HEK293 (cell line): ENCODE measurements at regions not wholly inside any gene's neighbourhood (a gene's known extent, or its start where the extent isn't known, plus 50 kb on each side); places are given as distances from the start of the nearest gene placed in this dataset.

Experiments used
- CTCF ChIA-PET: fragments of 350-600 bp; formaldehyde crosslinking; extraction: SDS; loops from one replicate; lab custom pipeline; 2021; ENCODE audit warnings: antibody characterized with exemption; lab: Yijun Ruan, JAX
- POLR2A ChIA-PET: fragments of 300-600 bp; formaldehyde crosslinking; extraction: SDS; loops from one replicate; lab custom pipeline; 2020; ENCODE audit warnings: antibody characterized with exemption, inconsistent platforms; lab: Yijun Ruan, JAX
- H3K27ac ChIP-seq: fragments of 200-500 bp; sonication (Bioruptor generic); 2 replicates; pipeline ENCODE4 v1.5.1; 2014; ENCODE audit warnings: low read depth, low read length, control low read depth, inconsistent platforms; ENCODE audit errors: extremely low read depth
- H3K36me3 ChIP-seq, 2 experiments: fragments of 200-500 bp in 1 of 2; sonication (Bioruptor generic) in 1 of 2; 1 replicate in 1 of 2; 2 replicates in 1 of 2; pipeline ENCODE4 v1.5.1; 2014 to 2017; ENCODE audit warnings: inconsistent platforms in 2 of 2, low read length in 2 of 2; ENCODE audit not compliant: control insufficient read depth in 2 of 2, insufficient read depth in 1 of 2
- H3K4me1 ChIP-seq: fragments of 200-500 bp; sonication (Bioruptor generic); 2 replicates; pipeline ENCODE4 v1.5.1; 2014; ENCODE audit warnings: mild to moderate bottlenecking, low read length, inconsistent platforms; ENCODE audit not compliant: control insufficient read depth, insufficient read depth
- H3K4me3 ChIP-seq: 2 replicates; pipeline ENCODE4 v1.5.1; 2011; ENCODE audit warnings: low read depth, mild to moderate bottlenecking, control low read depth, low read length, moderate library complexity
- H3K9me3 ChIP-seq: fragments of 200-500 bp; sonication (Bioruptor generic); 2 replicates; pipeline ENCODE4 v1.5.1; 2014; ENCODE audit warnings: low read depth, low read length, inconsistent platforms; ENCODE audit not compliant: control insufficient read depth, insufficient read depth
- MZF1 ChIP-seq: fragments of 450-650 bp; formaldehyde crosslinking; IDR thresholded peaks from 2 replicates; pipeline ENCODE4 v1.5.1; 2017; ENCODE audit warnings: missing biosample characterization, missing genetic modification characterization, borderline replicate concordance
- PRDM10 ChIP-seq: fragments of 450-650 bp; formaldehyde crosslinking; IDR thresholded peaks from 2 replicates; pipeline ENCODE4 v1.5.1; 2016; ENCODE audit warnings: missing biosample characterization, missing genetic modification characterization
- SETDB1 ChIP-seq: IDR thresholded peaks from one replicate; pipeline ENCODE4 v1.6.1; 2017; ENCODE audit warnings: mild to moderate bottlenecking, low read length, moderate library complexity, mixed read lengths; ENCODE audit not compliant: insufficient read length
- WT1 ChIP-seq: fragments of 450-650 bp; formaldehyde crosslinking; IDR thresholded peaks from 2 replicates; pipeline ENCODE4 v1.5.1; 2016; ENCODE audit warnings: missing biosample characterization, missing genetic modification characterization
- ZBTB11 ChIP-seq: fragments of 450-650 bp; formaldehyde crosslinking; conservative IDR thresholded peaks from 2 replicates; pipeline ENCODE4 v1.5.1; 2016; ENCODE audit warnings: low read depth, missing biosample characterization, missing genetic modification characterization
- ZFP3 ChIP-seq: fragments of 450-650 bp; formaldehyde crosslinking; IDR thresholded peaks from 2 replicates; pipeline ENCODE4 v1.5.1; 2016; ENCODE audit warnings: low read depth, missing biosample characterization, missing genetic modification characterization
- ZFP69B ChIP-seq: fragments of 450-650 bp; formaldehyde crosslinking; IDR thresholded peaks from 2 replicates; pipeline ENCODE4 v1.5.1; 2016; ENCODE audit warnings: missing biosample characterization, missing genetic modification characterization
- ZNF302 ChIP-seq: fragments of 450-650 bp; formaldehyde crosslinking; IDR thresholded peaks from 2 replicates; pipeline ENCODE4 v1.5.1; 2016; ENCODE audit warnings: missing biosample characterization, missing genetic modification characterization, low read depth
- ZNF391 ChIP-seq: fragments of 450-650 bp; formaldehyde crosslinking; IDR thresholded peaks from 2 replicates; pipeline ENCODE4 v1.5.1; 2016; ENCODE audit warnings: low read depth, missing biosample characterization, missing genetic modification characterization, borderline replicate concordance
- ZNF560 ChIP-seq: fragments of 450-650 bp; formaldehyde crosslinking; IDR thresholded peaks from 2 replicates; pipeline ENCODE4 v1.5.1; 2017; ENCODE audit warnings: missing biosample characterization, missing genetic modification characterization, borderline replicate concordance
- ZNF768 ChIP-seq: fragments of 450-650 bp; formaldehyde crosslinking; IDR thresholded peaks from 2 replicates; pipeline ENCODE4 v1.5.1; 2018; ENCODE audit warnings: missing biosample characterization, mild to moderate bottlenecking, missing genetic modification characterization
- ZSCAN16 ChIP-seq: fragments of 450-650 bp; formaldehyde crosslinking; IDR thresholded peaks from 2 replicates; pipeline ENCODE4 v1.5.1; 2016; ENCODE audit warnings: missing biosample characterization, missing genetic modification characterization
- ZSCAN30 ChIP-seq: fragments of 450-650 bp; IDR thresholded peaks from 2 replicates; pipeline ENCODE4 v1.5.1; 2018; ENCODE audit warnings: missing biosample characterization, mild to moderate bottlenecking, missing genetic modification characterization, moderate library complexity

- ChIA-PET POLR2A (no interaction called here), CTCF (no interaction called here)
- TF ChIP-seq SETDB1: no peak
- no peak for TF ChIP-seq WT1
- TF ChIP-seq ZSCAN30: no peak
- TF ChIP-seq PRDM10 (tag by site-specific recombination): no peak
- no peak overlapping the region for H3K27ac ChIP-seq
- no peaks in the 10 kb centered on the region for H3K36me3 ChIP-seq
- H3K4me1 ChIP-seq: no peaks in the 10 kb centered on the region
- H3K4me3 ChIP-seq: no peak overlapping the region
- H3K9me3 ChIP-seq: no peaks in the 10 kb centered on the region
Observed at GRCh38 chr14:89491711-89492381, 74.8 kb upstream of the FOXN3 start.

- CTCF ChIA-PET: no interaction called here
- Histone ChIP-seq H3K4me3 (no peak overlapping the region), H3K4me1 (no peaks in the 10 kb centered on the region), H3K9me3 (no peaks in the 10 kb centered on the region), H3K36me3 (no peaks in the 10 kb centered on the region), H3K27ac (no peak overlapping the region)
- POLR2A ChIA-PET: no interaction called here
- TF ChIP-seq ZFP3 (tag by site-specific recombination): no peak
- no peak for TF ChIP-seq ZBTB11 (tag by site-specific recombination)
- no peak for TF ChIP-seq ZNF560 (tag by site-specific recombination)
- TF ChIP-seq, all 188 proteins: peak for 0
Observed at GRCh38 chr14:89490466-89490865, 73.4 kb upstream of the FOXN3 start.

- Histone ChIP-seq H3K4me1 (no peaks in the 10 kb centered on the region), H3K9me3 (no peaks in the 10 kb centered on the region), H3K4me3 (no peak overlapping the region), H3K36me3 (no peaks in the 10 kb centered on the region), H3K27ac (no peak overlapping the region)
- POLR2A ChIA-PET: no interaction called here
- CTCF ChIA-PET: no interaction called here
- TF ChIP-seq ZFP69B (no peak), ZNF391 (no peak), ZNF768 (tag by site-specific recombination) (no peak), ZNF302 (tag by site-specific recombination) (no peak), ZSCAN16 (tag by site-specific recombination) (no peak), MZF1 (tag by site-specific recombination) (no peak)
Observed at GRCh38 chr14:89489761-89490437, 72.9 kb upstream of the FOXN3 start.
